GM18907 (cell line): ENCODE measurements at regions not wholly inside any gene's neighbourhood (a gene's known extent, or its start where the extent isn't known, plus 50 kb on each side); places are given as distances from the start of the nearest gene placed in this dataset.
"Not testable (repeated sequence)": the region's sequence is repeated elsewhere in the genome, so short reads cannot be mapped to it uniquely, and the experiment has no call there.

Experiments
- ATAC-seq: cut with Tn5 transposase; IDR thresholded peaks from one replicate; pipeline ENCODE4 v1.9.1; 2021; ENCODE audit warnings: mild to moderate bottlenecking, moderate library complexity; ENCODE audit not compliant: unreplicated experiment

GRCh38 chr1:199808110-199808870 lies 219.2 kb upstream of the NR5A2 start:
- no peak for ATAC-seq

GRCh38 chr1:199809311-199809710 lies 218.2 kb upstream of the NR5A2 start:
- no peak for ATAC-seq

GRCh38 chr1:199811163-199811562 lies 216.3 kb upstream of the NR5A2 start:
- ATAC-seq, result no peak

- no peak for ATAC-seq
These were observed 214.3 kb upstream of the NR5A2 start for GRCh38 chr1:199813198-199813597.

GRCh38 chr1:199815947-199816346 lies 211.6 kb upstream of the NR5A2 start:
- no peak for ATAC-seq

GRCh38 chr1:199817266-199817665 lies 210.2 kb upstream of the NR5A2 start:
- ATAC-seq, result no peak

- no peak for ATAC-seq
These were observed 206.3 kb upstream of the NR5A2 start for GRCh38 chr1:199821029-199821779.

GRCh38 chr1:199832451-199832850 lies 195.1 kb upstream of the NR5A2 start:
- no peak for ATAC-seq

- ATAC-seq, result no peak
These were observed 192.8 kb upstream of the NR5A2 start for GRCh38 chr1:199834711-199835110.

GRCh38 chr1:199836430-199836829 lies 191.1 kb upstream of the NR5A2 start:
- no peak for ATAC-seq

GRCh38 chr1:199837321-199837720 lies 190.2 kb upstream of the NR5A2 start:
- ATAC-seq, result no peak

GRCh38 chr1:199839608-199840007 lies 187.9 kb upstream of the NR5A2 start:
- not testable (repeated sequence) for ATAC-seq

GRCh38 chr1:199843096-199843495 lies 184.4 kb upstream of the NR5A2 start:
- ATAC-seq, result not testable (repeated sequence)

GRCh38 chr1:199843861-199844260 lies 183.6 kb upstream of the NR5A2 start:
- ATAC-seq, result no peak

- ATAC-seq, result no peak
These were observed 180.5 kb upstream of the NR5A2 start for GRCh38 chr1:199847021-199847420.

- no peak for ATAC-seq
These were observed 175.9 kb upstream of the NR5A2 start for GRCh38 chr1:199851439-199852140.

GRCh38 chr1:199854686-199855321 lies 172.7 kb upstream of the NR5A2 start:
- no peak for ATAC-seq

- no peak for ATAC-seq
These were observed 171.9 kb upstream of the NR5A2 start for GRCh38 chr1:199855580-199855979.

- ATAC-seq, result no peak
These were observed 171.2 kb upstream of the NR5A2 start for GRCh38 chr1:199856216-199856780.

- ATAC-seq, result no peak
These were observed 170.4 kb upstream of the NR5A2 start for GRCh38 chr1:199857108-199857507.

GRCh38 chr1:199857516-199857915 lies 170.0 kb upstream of the NR5A2 start:
- ATAC-seq, result no peak
